ENCODE measurements at regions not wholly inside any gene's neighbourhood (a gene's known extent, or its start where the extent isn't known, plus 50 kb on each side); places are given as distances from the start of the nearest gene placed in this dataset.

- DNase-seq: no peak
These were observed 134.1 kb downstream of the OLFM1 start for GRCh38 chr9:135221576-135221950.

DNA sequence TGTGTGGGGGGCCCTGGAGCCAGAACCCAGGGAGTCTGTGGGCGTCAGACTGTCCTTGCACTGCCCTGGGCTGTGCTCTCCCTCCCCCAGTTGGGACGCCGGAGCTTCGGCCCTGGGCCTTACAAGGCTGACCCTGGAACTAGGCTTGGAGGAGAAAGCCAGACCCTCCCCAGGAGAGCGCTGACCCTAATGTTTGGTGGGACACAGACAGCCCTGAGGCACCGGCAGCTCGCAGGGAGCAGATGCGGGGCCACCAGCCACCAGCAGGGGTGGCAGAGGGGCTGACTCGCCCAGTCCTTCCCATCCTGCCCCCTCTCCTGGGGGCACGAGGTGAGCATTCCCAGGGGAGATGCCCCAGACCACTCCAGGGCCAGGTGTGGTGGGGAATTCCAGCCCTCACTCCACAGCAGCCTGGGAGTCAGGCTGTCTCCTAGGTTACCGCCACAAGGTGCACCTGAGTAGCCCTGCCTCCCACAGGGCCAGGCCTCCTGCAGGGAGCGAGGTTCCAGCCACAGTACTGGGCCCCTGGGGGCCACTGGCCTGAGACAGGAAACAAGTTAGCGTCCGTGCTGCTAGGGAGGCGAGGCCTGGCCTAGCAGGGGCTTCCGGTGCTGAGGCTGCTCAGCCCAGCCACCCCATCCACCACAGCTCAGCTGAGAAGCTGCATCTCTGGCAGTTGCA is 134.6 kb downstream of the OLFM1 start:
- no peak for DNase-seq

DNA sequence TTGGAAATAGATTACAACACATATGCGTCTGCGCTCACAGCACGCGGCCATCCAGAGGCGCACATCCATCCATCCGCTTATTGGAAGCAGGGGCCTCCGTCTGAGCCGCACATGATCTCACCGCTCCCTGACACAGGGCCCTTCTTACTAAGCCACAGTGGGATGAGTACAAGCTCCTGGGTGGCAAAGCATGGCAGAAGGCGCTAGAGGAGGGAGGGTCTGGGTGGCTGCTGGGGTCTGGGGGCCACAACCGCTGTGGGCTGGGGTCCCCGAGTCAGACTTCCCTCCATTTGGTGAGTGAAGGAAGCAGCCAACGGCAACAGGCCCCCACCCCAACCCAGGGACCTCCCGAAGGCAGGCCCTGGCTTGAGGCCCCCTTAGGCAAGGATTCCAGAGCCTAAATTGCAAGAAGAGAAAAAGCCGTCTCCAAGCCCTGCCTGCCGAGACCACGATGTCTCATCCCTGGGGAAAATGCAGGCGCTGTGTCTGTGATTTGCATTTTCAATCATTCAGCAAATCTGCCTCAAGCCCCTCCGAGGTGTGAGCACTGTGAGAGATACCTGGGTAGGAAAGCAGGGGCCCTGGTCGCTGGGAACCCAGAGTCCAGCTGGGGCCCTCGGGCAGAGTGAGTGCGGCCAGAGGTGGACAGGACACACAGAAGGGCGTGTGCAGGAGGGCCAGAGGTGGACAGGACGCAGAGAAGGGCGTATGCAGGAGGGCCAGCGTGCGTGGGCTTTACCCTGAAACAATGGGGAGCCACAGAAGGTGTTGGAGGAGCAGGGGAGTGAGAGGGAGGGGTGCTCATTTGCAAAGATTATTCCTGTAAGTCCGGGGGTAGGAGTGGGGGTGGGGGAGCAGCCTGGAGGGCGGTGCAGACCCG is 135.7 kb downstream of the OLFM1 start:
- DNase-seq: no peak

GRCh38 chr9:135223831-135224230 is 136.4 kb downstream of the OLFM1 start:
- no peak for DNase-seq

DNA sequence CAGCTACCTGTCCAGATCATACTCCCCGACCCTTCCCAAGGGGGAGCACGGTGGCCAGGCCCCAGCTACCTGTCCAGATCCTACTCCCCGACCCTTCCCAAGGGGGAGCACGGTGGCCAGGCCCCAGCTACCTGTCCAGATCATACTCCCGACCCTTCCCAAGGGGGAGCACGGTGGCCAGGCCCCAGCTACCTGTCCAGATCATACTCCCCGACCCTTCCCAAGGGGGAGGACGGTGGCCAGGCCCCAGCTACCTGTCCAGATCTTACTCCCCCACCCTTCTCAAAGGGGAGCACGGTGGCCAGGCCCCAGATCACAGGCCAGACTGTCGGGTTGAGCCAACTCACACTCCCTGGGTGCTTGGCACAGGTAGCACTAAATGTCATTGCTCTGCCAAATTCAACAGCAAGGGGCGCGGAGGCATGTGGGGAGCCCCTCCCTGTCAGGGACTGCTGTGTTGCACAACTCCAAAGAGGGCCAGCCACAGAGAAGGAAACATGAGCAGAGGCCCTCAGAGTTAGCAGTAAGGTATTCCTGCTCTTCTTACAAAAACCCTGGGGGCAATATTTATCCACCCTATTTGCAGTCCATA is 136.9 kb downstream of the OLFM1 start:
- no peak for DNase-seq

- no peak for DNase-seq
These were observed 137.6 kb downstream of the OLFM1 start for GRCh38 chr9:135224921-135225541.

- no peak for DNase-seq
These were observed 138.3 kb downstream of the OLFM1 start for GRCh38 chr9:135225619-135226228.

GRCh38 chr9:135226369-135227050 is 139.0 kb downstream of the OLFM1 start:
- no peak for DNase-seq

- DNase-seq: no peak
These were observed 140.3 kb downstream of the OLFM1 start for GRCh38 chr9:135227641-135228251.

DNA sequence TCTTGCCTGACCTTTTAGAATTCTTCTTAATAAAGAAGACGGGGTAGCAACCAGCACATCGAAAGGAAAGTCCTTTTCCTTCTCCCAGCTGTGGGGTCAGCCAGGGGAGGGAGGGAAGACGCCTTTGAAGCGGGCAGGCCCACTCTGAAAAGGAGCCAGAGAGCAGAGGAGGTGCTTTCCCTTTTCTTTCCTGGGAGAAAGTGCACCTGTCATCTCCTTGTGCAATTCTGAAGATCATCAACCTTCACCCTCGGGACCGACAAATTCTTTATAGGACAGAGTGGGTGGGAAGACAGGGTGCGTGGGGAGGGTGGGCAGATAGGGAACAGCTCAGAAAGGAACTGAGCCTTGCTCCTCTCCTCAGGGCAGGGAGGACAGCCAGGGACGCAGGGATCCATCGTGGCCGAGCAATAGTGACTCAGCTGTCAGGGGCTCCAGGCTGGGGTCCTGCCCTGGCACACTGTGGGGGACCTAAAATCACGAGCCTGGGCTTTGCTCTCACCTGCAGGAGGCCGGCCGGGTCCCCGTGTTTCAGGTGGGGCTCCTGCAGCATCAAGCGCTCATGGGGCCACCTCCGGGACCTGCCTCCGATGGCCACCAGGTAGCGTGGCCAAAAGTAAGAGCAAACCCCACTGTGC is 141.0 kb downstream of the OLFM1 start:
- no peak for DNase-seq

- DNase-seq: no peak
These were observed 141.6 kb downstream of the OLFM1 start for GRCh38 chr9:135228983-135229625.

DNA sequence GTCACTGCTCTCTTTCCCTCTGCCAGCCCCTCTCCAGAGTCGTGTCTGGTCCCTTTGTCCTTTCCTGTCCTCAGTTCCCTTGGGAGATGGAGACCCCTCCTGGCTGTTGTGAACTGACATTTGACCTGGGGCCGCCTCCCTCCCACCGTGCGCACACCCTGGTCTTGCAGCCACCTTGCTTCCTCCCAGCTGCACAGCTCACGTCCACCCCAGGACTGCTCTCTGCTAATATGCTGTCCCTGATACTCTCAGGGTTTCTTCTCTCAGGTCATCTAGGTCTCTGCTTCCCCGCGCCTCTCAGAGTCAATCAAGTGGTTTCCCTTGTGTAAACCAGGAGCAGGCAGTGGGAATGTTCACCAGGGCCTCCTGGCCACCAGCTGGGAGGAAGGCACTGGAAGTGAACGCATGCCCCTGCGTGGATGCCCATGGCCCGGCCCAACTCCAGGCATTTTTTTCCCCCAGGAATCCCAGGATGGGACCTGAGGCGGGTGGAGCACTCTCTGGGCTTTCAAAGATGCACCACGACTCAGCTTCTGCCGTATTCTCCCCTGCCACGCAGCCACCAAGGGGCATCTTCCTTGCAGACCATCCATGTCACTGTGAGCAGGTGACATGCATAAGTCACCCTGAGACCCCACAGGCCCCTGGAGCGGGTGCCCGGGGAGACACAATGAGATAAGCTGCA is 142.4 kb downstream of the OLFM1 start:
- DNase-seq: no peak

GRCh38 chr9:135230386-135230765 is 142.9 kb downstream of the OLFM1 start:
- no peak for DNase-seq

DNA sequence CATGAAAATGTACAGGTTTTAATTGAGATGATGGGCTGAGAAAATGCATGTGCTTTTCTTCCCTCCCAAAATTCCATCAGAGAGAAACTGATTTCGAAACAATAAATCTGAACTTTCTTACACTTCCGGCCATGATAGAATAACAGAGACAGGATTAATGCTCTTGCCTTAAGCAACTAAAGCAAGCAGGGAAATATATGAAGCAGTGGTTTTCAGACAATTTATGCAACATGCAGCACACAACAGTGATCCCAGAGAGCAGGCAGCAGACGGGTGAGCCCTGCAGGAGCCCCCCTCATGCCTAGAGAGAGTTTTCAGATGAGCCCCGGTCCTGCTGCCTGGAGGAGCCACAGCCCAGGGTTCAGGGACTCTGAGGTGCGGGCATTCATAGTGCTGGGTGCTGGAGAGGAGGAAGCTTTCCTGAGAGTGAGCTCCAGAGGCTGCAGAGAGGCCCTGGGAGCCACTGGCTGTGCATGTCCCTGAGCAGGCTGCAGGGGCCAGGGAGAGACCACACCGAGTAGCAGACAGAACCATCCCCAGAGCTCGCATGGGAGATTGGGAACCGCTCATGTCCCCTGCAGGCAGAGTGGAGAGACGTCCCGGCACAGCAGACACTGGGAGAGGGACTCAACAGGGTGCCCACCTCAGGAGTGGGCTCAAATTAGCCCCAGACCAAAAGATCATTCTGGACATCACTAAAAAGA is 143.5 kb downstream of the OLFM1 start:
- no peak for DNase-seq

DNA sequence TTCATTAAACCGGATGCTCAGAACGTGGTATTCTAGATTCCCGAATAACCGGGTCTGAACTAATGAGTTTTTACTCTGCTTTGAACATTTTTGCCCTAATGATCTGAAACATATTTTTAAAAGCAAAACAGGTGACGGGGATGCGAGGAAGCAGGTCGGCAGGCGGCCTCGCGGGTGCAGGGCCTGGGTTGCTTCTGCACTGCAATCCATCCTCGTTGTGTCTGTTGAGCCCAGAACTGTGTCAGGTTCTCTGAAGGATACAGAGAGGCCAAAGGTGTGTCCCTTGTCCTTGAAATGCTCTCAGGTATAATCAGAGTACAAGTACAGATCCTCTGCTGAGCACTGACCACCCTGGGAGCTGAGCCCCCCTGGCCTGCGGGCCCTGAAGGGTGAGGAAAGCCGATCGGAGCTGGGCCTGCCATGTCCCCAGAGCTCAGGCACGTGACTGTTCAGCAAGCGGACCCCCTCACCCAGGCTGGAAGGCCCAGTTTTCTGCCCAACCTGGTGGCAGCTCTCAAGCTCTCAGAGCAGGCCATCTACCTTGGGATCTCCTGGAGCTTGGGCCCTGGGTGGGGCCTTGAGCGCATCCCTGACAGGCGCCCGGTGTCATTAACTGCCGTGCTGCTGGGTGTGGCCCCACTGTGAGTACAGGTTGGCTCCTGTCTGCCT is 151.8 kb downstream of the OLFM1 start:
- DNase-seq: no peak

GRCh38 chr9:135239769-135240141 is 152.3 kb downstream of the OLFM1 start:
- no peak for DNase-seq

- no peak for DNase-seq
These were observed 152.8 kb downstream of the OLFM1 start for GRCh38 chr9:135240222-135240621.

DNA sequence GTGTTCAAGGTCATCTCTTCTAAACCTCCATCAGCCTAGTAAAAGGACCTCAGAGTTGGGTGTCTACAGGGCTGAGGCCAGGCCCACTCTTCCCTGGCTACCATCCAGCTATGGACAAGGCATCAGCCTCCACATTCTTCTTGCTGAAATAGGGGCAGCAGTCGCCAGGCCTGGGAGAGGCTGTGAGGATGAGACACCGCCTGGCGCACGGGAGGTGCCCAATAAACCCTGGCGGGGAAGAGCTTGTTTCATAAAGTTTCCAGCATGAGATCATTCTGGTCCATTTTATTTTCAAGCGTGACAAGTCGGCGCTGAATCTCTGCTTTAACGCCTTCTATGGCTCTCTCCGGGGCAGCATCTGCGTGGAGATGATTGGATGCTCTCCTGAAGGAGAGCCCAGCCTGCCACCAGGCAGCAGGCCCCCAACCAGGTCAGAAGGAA is 153.4 kb downstream of the OLFM1 start:
- DNase-seq: no peak

DNA sequence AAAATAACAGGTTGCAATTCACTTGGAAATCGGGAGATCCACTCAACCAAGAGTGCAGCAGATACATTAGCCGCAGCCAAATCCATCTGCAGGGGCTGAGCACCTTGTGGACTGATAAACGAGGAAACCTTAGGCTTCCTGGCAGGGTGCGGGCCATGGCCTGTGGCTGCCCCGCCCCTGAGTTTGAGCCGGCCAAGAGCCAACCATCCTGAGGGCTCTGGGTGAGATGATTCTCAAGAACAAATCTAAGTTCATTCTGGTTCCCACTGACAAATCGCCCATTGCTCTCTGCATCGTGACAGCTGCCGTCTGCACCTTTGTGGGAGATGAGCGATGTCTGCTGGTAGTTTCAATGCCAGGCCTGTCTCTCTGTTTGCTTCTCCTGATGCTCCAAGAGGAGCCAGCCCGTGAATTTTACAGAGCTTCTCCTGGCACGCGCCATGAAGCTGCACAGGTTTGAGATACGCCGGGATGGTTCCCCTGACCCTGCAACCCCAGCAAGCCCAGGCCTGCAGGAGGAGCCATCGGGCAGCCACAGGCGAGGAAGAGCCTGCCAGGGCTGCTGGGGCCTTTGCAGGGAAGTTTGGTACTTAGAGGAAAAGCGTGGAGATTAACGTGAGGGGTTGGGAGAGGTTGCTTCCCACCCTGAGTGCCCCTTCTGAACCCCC is 154.0 kb downstream of the OLFM1 start:
- DNase-seq: no peak

Data from 8988T (cell line).